GM19328 (cell line): ENCODE measurements at regions not wholly inside any gene's neighbourhood (a gene's known extent, or its start where the extent isn't known, plus 50 kb on each side); places are given as distances from the start of the nearest gene placed in this dataset.

Source experiments
- ATAC-seq: cut with Tn5 transposase; IDR thresholded peaks from one replicate; pipeline ENCODE4 v1.9.1; 2021; ENCODE audit warnings: mild to moderate bottlenecking, moderate library complexity; ENCODE audit not compliant: unreplicated experiment

DNA sequence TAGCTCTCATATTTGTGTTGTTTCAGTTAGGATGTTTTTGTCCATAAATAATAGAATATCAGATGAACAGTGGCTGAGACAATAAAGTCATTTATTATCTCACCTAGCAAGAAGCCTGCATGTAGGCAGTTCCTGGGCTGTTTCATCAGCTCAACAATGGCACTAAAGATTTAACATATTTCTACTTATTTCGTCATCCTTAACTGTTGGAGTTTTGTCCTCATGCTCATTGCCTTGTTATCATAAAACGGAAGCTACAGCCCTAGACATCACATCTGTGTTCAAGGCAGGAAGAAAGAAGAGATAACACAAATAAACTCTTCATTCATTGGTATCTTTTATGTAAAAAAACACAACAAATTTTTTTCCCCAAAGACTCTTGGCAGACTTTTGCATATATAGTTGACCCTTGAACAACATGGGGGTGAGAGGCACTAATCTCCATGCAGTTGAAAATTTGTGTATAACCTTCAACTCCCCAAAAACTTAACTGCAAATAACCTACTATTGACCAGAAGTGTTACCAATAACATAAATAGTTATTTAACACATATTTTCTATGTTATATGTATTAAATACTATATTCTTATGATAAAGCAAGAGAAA, 277.2 kb upstream of the ADRA1B start:
- ATAC-seq: no peak

- no peak for ATAC-seq
Measured at GRCh38 chr5:159639590-159639989, 276.7 kb upstream of the ADRA1B start.

GRCh38 chr5:159640446-159640845, 275.8 kb upstream of the ADRA1B start:
- no peak for ATAC-seq

DNA sequence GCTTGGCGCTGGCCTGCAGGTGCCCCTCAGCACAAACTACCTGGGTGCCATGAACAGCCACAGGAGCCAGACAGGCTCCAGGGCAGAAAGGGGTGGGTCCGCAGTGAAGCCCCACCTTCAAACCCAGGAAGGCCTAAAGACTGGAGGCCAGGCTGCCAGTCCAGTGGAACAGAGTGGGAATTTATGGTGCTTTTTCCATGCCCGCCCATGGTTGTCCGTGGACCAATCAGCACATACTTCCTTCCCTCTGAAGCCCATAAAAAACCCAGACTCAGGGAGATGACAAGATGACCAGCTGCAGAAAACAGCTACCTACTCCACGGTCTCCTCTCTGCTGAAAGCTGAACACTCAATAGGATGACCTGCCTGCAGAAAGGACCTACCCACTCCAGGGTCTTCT, 275.4 kb upstream of the ADRA1B start:
- ATAC-seq: no peak

GRCh38 chr5:159641371-159642039, 274.8 kb upstream of the ADRA1B start:
- ATAC-seq: no peak

GRCh38 chr5:159642379-159642778, 273.9 kb upstream of the ADRA1B start:
- ATAC-seq: no peak

DNA sequence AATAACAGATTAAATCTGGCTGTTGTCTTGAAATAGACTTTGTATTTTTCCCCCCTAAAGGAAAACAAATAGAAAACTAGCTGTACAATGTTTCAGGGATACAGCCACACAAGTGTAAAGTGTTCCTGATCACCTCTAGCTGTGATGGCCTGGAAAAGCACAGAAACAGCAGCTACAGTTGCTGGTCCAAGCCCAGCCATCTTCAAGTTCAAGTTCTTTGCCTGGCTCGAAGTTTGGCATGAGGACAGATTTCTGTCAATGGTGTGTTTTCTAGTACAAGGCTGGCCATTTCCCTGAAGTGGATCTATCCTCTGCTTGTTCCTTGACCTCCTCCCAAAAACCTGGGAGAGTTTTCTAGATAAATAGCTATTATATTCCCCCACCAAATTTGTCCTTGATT, 272.2 kb upstream of the ADRA1B start:
- ATAC-seq: no peak

DNA sequence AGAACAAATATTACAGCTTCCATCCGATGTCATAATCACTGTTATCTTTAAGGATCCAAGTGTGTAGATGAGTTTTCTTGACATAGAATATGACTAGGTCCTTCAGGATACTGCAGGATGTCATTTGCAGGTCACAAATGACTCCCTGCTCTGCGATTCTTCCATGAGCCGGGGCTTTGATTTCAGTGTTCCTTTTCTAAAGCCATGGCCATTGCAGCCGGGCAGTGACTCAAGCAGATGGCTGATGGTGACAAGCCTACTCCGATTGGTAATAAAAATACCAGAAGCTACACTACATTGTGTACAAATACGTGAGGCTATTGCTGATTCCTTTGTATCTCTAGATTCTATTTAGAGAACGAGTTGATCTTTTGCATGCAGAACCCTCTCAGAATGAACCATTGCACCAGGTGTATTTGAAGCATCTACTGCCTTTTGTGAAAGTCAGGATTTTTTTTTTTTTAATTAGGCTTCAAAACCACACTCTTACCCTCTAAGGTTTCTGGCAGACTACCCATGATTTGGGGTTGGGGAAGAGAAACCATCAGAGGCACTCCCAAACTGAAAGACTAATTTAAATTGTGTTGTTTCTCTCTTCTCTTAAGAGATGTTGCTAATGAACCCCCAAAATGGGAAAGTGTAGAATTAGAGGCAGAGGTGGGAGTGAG, 271.0 kb upstream of the ADRA1B start:
- ATAC-seq: no peak

- ATAC-seq: no peak
Measured at GRCh38 chr5:159650803-159651202, 265.5 kb upstream of the ADRA1B start.

GRCh38 chr5:159655757-159656409, 260.4 kb upstream of the ADRA1B start:
- no peak for ATAC-seq

DNA sequence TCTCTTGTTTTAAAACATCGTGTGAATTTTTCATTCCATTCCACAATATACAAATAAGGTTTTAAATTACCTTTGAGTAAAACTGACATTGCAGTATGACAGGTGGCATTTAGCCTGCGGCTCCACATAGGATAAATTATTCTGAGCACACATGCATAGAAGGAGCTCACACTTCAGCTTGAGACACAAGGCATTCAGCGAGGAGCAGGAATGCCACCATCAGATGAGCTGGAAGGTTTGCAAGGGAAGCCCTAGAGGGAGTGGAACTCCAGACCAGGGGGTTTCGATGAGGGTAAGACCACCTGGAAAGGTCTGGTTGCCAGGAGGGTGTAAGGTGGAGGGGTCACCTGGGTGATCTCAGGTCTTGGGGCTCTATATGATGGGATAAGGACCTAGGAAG, 259.0 kb upstream of the ADRA1B start:
- no peak for ATAC-seq

DNA sequence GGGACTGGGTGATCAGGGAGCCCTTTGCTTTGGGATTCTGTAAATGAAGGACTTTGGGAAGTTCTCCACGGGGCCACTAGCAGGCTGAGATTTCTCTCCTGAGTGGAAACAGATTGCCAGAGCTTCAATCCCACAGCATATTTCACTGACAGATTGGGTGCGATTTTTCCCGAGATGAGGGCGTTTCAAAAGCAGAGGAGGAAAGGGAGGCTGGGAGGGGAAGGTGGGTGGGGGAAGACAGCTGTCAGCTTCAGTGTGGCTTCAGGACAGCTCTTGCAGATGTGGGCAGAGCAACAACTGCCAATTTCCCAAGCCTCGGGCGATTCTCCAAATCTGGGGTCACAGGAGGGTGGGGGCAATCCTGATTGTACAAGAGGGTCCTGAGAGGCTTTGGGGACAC, 258.5 kb upstream of the ADRA1B start:
- ATAC-seq: no peak

DNA sequence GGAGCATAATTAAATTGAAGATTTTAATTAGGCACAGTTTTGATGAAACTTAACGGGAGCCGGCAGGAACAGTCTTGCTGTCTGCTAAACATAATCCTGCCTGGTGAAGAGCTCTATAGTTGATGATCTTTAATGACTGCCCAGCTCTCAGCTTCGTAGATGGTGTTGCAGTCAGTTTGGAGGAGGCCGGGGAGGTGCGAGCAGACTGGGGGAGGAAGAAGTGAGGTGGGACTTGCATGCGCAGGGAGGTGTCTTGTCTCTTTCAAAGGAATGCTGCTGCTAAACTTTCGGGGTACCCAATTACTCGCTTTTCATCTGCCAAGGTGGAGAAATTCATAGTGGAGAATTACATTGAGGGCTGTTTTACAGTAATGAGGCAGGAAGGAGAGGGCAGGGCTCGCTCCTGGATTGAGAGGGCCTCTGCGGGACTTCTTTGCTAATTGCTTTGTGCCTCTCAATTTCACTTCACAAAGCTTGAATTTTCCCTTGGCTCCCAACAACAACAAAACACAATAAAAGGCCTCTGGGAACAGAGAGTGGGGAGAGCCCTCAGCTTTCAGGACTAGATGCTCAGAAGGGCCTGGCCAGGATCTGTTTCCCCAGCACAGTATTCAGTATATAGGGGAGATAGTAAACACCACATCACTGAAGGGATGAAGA, 257.9 kb upstream of the ADRA1B start:
- ATAC-seq: no peak

DNA sequence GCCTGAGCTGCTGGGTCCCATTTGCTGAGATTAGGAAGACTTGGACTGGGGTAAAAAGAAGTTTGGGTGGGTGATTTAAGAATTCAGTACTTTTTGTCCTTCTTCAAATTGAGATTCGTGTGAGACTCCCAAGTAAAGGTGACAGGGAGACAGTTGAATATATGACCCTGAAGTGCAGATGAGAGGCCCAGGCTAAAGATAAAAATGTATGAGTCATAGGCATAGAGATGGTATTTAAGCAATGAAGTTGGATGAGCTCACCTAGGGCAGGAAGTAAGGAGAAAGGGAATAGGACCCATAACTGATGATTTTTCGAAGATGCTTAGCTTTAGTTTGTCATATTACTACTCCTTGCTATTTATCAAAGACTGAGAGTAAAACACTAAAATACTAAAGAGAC, 255.9 kb upstream of the ADRA1B start:
- ATAC-seq: no peak

- ATAC-seq: no peak
Measured at GRCh38 chr5:159663986-159664385, 252.3 kb upstream of the ADRA1B start.

DNA sequence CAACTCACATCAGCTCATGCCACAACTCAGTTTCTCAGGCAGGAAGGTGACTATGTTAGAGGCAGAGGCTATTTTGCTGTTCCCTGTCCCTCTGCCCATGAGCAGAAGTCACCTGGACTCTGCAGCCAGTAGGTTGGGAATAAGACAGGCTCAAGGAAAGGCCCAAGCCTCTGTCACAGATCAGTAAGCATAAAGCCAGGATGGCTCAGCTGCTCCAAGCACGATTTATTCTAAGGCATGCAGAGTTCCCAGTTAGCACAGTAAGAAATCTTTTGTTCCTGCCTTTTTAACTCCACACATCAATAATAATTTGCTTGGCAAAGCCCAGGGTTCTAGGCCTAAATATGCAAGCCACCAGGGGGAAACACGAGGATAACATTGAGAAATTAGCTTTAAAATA, 249.0 kb upstream of the ADRA1B start:
- ATAC-seq: no peak

DNA sequence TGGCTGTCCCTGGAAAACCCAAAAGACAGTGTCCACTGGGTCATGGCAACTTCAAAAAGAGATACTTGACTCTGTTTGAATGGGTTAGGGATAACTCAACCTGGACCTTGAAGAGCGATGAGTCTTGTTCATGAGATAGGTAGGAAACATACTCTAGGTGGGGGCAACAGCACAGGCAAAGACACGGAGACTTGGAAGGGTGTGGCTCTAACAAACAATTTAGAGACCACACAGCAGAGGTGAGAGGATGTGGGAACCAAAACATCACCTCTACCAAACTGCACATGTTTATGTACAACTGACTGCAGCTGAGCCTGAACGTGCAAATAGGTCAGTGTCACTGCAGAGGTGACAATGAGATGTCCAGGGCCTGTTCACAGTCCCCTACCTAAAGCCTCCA, 247.7 kb upstream of the ADRA1B start:
- no peak for ATAC-seq

DNA sequence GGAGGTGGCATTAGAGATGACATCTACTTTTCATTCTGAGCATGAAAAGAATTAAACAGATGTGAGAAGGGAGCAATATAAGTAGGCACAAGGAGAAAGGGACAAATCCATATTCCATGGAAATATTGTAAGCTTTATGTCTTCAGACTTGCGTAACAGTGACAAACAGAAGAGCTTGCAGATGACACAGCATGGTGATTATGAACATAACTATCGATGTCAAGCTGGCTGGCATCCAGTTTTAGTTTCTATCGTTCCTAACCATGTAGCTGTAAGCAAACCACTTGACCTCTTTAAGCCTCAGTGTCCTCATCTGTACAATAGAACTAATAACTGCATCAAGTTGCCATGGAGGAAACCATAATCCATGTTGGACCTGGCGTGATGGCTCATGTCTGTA, 246.7 kb upstream of the ADRA1B start:
- no peak for ATAC-seq

DNA sequence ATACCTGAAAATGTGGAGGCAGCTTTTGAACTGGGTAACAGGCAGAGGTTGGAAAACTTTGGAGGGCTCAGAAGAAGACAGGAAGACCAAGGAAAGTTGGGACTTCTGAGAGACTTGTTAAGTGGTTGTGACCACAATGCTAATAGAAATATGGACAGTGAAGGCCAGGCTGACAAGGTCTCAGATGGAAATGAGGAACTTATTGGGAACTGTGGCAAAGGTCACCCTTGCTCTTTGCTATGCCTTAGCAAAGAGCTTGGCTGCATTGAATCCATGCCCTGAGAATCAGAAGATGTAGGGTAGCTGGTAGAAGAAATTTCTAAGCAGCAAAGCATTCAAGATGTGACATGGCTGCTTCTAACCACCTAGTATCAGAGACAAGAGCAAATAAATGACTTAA, 244.4 kb upstream of the ADRA1B start:
- ATAC-seq: no peak

DNA sequence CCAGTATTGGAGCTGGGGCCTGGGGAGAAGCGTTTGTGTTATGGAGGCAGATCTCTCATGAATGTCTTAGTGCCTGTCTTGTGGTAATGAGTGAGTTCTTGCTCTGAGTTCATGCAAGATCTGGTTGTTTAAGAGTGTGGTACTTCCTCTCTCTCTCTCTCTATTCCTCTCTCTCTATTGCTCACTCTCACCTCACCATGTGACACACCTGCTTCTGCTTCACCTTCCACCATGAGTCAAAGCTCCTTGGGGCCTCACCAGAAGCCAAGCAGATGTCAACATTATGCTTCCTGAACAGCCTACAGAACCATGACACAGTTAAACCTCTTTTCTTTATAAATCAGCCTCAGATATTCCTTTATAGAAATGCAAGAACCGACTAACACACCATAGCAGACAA, 242.7 kb upstream of the ADRA1B start:
- ATAC-seq: no peak

- ATAC-seq: no peak
Measured at GRCh38 chr5:159678657-159679392, 237.5 kb upstream of the ADRA1B start.
